HG02943 (cell line): ENCODE measurements at regions not wholly inside any gene's neighbourhood (a gene's known extent, or its start where the extent isn't known, plus 50 kb on each side); places are given as distances from the start of the nearest gene placed in this dataset.

Experiments used
- ATAC-seq: cut with Tn5 transposase; IDR thresholded peaks from one replicate; pipeline ENCODE4 v1.9.1; 2021; ENCODE audit warnings: mild to moderate bottlenecking, low read depth, moderate library complexity; ENCODE audit not compliant: unreplicated experiment

DNA sequence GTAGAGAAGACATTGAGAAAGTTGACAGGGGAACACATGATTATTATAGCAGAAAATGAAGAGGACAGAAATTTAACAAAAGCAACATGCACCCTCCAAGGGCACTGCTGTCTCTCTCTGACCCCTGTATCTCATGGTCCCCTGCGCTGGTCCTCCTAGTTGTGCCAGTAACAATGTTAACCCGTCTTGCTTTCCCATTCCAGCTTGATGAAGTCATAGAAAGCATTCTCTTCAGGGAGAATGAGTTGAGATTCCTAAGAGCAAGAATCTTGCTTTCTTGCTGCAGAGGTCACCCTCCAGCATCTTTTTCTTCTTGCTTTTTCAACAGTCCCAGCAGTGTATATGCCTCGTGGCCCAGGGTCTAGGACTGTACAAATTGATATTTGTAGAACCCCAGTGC lies 279.6 kb upstream of the ADAMTSL1 start:
- no peak for ATAC-seq

- ATAC-seq: no peak
These were observed 278.7 kb upstream of the ADAMTSL1 start for GRCh38 chr9:18195223-18195622.

DNA sequence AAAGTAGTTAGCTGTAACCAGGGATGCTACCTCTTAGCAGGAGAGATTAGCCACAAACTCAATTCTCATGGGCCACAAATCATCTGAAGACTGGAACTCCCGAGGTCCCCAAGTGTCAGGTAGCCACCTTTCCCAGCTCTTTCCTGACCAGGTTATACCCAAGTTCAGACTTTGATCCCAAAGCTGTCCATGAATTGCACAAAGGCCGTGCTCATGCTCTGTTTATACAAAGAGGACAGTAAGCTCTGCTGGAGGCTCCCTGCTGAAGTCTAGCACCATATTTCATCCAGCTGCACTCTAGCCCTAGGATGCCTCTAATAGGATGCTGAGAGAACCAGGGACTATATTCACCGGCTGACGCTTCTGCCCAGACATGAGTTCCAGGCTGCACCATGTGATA lies 271.0 kb upstream of the ADAMTSL1 start:
- no peak for ATAC-seq

DNA sequence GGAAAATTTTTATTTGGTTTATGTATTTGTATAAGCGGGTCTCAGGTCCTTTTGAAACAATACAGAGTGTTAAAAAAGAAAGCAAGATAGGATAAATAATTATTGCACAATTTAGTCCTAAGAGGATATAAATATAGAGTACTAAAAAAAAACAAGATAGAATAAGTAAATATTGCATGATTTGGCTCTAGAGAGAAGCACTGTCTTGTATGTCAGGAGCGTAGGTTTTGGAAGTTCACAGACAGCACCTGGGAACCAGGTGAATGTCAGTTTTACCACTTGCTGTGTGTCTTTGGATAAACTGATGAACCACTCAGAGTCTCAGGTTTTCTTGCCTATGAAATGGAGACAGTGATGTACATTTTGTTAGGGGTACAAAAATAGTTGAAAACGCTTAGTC lies 266.2 kb upstream of the ADAMTSL1 start:
- ATAC-seq: no peak

GRCh38 chr9:18208166-18209059 lies 265.5 kb upstream of the ADAMTSL1 start:
- ATAC-seq: no peak

DNA sequence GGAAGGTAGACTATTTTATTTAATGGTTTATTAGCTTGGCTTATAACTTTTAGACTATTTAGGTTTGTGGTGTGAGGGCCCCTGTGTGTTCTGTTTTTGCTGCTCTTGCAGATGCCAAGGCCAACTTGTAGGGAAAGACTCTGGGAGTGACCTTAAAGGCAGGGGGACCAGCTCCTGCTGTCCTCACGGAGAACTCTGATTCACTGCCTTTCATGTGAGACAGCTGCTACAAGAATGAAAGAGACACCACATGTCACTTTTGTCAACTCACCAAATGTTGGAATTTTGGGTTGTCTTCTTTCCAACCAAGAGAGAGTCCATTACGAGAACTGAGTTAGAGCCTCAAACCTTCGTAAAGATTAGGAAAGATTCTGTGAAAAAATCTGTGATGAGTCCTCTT lies 258.3 kb upstream of the ADAMTSL1 start:
- ATAC-seq: no peak

GRCh38 chr9:18216376-18216775 lies 257.6 kb upstream of the ADAMTSL1 start:
- ATAC-seq: no peak

DNA sequence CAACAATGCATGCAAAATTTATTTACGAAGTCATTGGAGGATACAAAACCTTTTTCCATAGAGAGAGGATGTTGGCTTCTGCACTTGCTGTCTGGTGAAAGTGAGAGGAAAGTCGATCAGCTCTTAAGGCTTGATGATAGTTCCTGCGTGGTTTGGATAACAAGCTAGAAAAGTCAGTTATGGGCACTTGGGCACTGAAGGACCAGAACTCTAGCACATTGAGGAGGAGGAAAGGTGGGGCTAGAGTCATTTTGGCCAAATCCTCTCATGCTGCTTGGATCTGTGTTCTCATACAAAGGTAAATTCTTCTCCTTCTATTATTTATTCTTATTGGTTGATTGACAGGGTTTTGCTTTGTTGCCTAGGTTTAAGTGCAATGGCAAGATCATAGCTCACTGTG lies 245.9 kb upstream of the ADAMTSL1 start:
- no peak for ATAC-seq

DNA sequence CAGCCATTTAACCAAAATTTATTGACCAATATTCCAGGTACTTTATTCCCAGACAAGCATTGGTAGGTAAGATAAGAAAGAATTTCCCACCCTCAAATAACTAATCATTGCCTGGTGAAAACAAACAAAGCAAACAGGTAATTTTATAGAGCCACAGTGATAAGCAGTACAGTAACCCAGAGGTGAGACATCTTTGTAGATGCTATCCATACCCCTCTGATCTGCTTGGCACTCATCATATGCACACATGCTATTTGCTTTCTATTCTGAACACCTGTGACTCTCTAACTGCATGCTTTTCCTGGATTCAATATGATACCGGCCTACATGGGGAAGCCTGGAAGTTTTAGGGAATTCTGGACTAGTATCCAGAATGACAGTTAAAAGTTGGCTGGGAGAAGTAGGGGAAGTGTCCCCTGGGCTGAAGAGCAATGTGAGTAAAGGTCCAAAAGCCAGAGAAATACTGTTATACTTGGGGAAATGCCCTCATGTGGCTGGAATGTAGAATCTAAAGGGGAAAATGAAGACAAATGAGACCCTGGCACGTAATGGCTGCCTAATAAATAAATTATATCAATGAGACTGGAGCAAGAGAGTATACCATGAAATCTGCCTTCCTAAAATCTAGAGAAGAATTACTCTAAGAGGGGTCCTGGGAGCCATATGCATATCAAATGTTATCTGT lies 243.8 kb upstream of the ADAMTSL1 start:
- ATAC-seq: no peak

DNA sequence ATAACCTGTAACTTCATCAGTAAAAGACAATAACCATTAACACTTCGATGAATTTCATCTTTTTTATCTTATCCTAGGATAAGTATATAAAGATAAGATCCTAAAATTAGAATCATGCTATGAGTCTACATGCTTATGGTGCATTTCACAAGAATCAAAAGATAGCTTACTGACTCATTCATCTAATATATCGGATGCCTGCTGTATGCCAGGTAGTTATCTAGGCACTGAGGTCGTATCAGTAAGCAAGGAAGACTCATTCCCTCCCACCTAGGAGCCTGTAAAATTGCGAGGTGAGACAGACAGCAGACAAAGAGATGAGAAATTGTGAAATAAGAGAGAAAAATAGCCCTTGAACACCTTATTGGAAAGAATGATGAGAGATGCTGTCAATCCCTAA lies 240.6 kb upstream of the ADAMTSL1 start:
- no peak for ATAC-seq

- no peak for ATAC-seq
These were observed 240.0 kb upstream of the ADAMTSL1 start for GRCh38 chr9:18233776-18234445.

GRCh38 chr9:18235181-18235908 lies 238.6 kb upstream of the ADAMTSL1 start:
- no peak for ATAC-seq

DNA sequence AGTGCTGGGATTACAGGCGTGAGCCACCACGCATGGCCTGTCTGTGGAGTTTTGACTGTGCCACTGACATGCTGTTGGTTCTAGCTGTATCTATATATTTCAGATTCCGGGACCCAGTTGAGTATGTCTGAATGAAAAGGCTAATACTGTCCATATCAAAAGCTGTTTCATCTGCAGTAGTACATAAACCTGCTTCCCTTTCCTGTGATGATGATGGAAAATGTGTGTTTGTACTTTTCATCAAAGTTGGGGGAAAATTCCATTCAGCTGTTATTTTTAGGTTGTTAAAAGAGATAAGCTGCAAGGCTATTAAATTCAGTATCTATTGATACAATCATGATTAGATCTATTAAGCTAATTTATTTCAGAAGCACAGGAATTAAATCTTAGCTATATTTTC lies 237.6 kb upstream of the ADAMTSL1 start:
- no peak for ATAC-seq

GRCh38 chr9:18237776-18238175 lies 236.2 kb upstream of the ADAMTSL1 start:
- ATAC-seq: no peak

- no peak for ATAC-seq
These were observed 235.7 kb upstream of the ADAMTSL1 start for GRCh38 chr9:18238254-18238653.

- ATAC-seq: no peak
These were observed 235.1 kb upstream of the ADAMTSL1 start for GRCh38 chr9:18238752-18239447.

- no peak for ATAC-seq
These were observed 233.7 kb upstream of the ADAMTSL1 start for GRCh38 chr9:18240213-18240612.

GRCh38 chr9:18245911-18246310 lies 228.0 kb upstream of the ADAMTSL1 start:
- no peak for ATAC-seq

- ATAC-seq: no peak
These were observed 223.9 kb upstream of the ADAMTSL1 start for GRCh38 chr9:18250053-18250452.

- no peak for ATAC-seq
These were observed 220.0 kb upstream of the ADAMTSL1 start for GRCh38 chr9:18253950-18254349.
